HEK293 (cell line): ENCODE measurements at regions not wholly inside any gene's neighbourhood (a gene's known extent, or its start where the extent isn't known, plus 50 kb on each side); places are given as distances from the start of the nearest gene placed in this dataset.

ENCODE experiments used
- CTCF ChIA-PET: fragments of 350-600 bp; formaldehyde crosslinking; extraction: SDS; loops from one replicate; lab custom pipeline; 2021; ENCODE audit warnings: antibody characterized with exemption; lab: Yijun Ruan, JAX
- POLR2A ChIA-PET: fragments of 300-600 bp; formaldehyde crosslinking; extraction: SDS; loops from one replicate; lab custom pipeline; 2020; ENCODE audit warnings: antibody characterized with exemption, inconsistent platforms; lab: Yijun Ruan, JAX
- H3K27ac ChIP-seq: fragments of 200-500 bp; sonication (Bioruptor generic); 2 replicates; pipeline ENCODE4 v1.5.1; 2014; ENCODE audit warnings: low read depth, low read length, control low read depth, inconsistent platforms; ENCODE audit errors: extremely low read depth
- H3K36me3 ChIP-seq, 2 experiments: fragments of 200-500 bp in 1 of 2; sonication (Bioruptor generic) in 1 of 2; 1 replicate in 1 of 2; 2 replicates in 1 of 2; pipeline ENCODE4 v1.5.1; 2014 to 2017; ENCODE audit warnings: inconsistent platforms in 2 of 2, low read length in 2 of 2; ENCODE audit not compliant: control insufficient read depth in 2 of 2, insufficient read depth in 1 of 2
- H3K4me1 ChIP-seq: fragments of 200-500 bp; sonication (Bioruptor generic); 2 replicates; pipeline ENCODE4 v1.5.1; 2014; ENCODE audit warnings: mild to moderate bottlenecking, low read length, inconsistent platforms; ENCODE audit not compliant: control insufficient read depth, insufficient read depth
- H3K4me3 ChIP-seq: 2 replicates; pipeline ENCODE4 v1.5.1; 2011; ENCODE audit warnings: low read depth, mild to moderate bottlenecking, control low read depth, low read length, moderate library complexity
- H3K9me3 ChIP-seq: fragments of 200-500 bp; sonication (Bioruptor generic); 2 replicates; pipeline ENCODE4 v1.5.1; 2014; ENCODE audit warnings: low read depth, low read length, inconsistent platforms; ENCODE audit not compliant: control insufficient read depth, insufficient read depth
- PRDM10 ChIP-seq: fragments of 450-650 bp; formaldehyde crosslinking; IDR thresholded peaks from 2 replicates; pipeline ENCODE4 v1.5.1; 2016; ENCODE audit warnings: missing biosample characterization, missing genetic modification characterization
- PRDM4 ChIP-seq: fragments of 450-650 bp; formaldehyde crosslinking; IDR thresholded peaks from 2 replicates; pipeline ENCODE4 v1.5.1; 2017; ENCODE audit warnings: missing biosample characterization, missing genetic modification characterization
- PRDM6 ChIP-seq: fragments of 450-650 bp; formaldehyde crosslinking; IDR thresholded peaks from 2 replicates; pipeline ENCODE4 v1.5.1; 2017; ENCODE audit warnings: missing biosample characterization, missing genetic modification characterization
- REPIN1 ChIP-seq: fragments of 450-650 bp; formaldehyde crosslinking; IDR thresholded peaks from 2 replicates; pipeline ENCODE4 v1.5.1; 2017; ENCODE audit warnings: missing biosample characterization, missing genetic modification characterization, low read depth
- SP2 ChIP-seq: fragments of 450-650 bp; formaldehyde crosslinking; IDR thresholded peaks from 2 replicates; pipeline ENCODE4 v1.5.1; 2016; ENCODE audit warnings: missing biosample characterization, missing genetic modification characterization
- ZBTB17 ChIP-seq: fragments of 450-650 bp; formaldehyde crosslinking; IDR thresholded peaks from 2 replicates; pipeline ENCODE4 v1.5.1; 2016; ENCODE audit warnings: missing biosample characterization, missing genetic modification characterization
- ZBTB49 ChIP-seq: fragments of 450-650 bp; formaldehyde crosslinking; IDR thresholded peaks from 2 replicates; pipeline ENCODE4 v1.5.1; 2016; ENCODE audit warnings: missing biosample characterization, missing genetic modification characterization, low read depth
- ZFHX2 ChIP-seq: fragments of 450-650 bp; formaldehyde crosslinking; conservative IDR thresholded peaks from 2 replicates; pipeline ENCODE4 v1.5.1; 2016; ENCODE audit warnings: missing biosample characterization, missing genetic modification characterization
- ZNF10 ChIP-seq: fragments of 450-650 bp; formaldehyde crosslinking; IDR thresholded peaks from 2 replicates; pipeline ENCODE4 v1.5.1; 2017; ENCODE audit warnings: missing biosample characterization, missing genetic modification characterization
- ZNF132 ChIP-seq: fragments of 450-650 bp; formaldehyde crosslinking; IDR thresholded peaks from 2 replicates; pipeline ENCODE4 v1.5.1; 2017; ENCODE audit warnings: missing biosample characterization, missing genetic modification characterization, borderline replicate concordance
- ZNF148 ChIP-seq: fragments of 450-650 bp; formaldehyde crosslinking; IDR thresholded peaks from 2 replicates; pipeline ENCODE4 v1.5.0; 2017; ENCODE audit warnings: missing biosample characterization, missing genetic modification characterization, borderline replicate concordance
- ZNF274 ChIP-seq, 2 experiments: fragments of 200-500 bp in 1 of 2; fragments of 450-650 bp in 1 of 2; sonication (Bioruptor generic) in 1 of 2; formaldehyde crosslinking in 1 of 2; IDR thresholded peaks; 2 replicates each; pipeline versions ENCODE4 v1.5.1 to v1.6.1; 2014 to 2016; ENCODE audit warnings: borderline replicate concordance in 1 of 2, inconsistent platforms in 1 of 2, low read length in 1 of 2, missing biosample characterization in 1 of 2, missing genetic modification characterization in 1 of 2
- ZNF311 ChIP-seq: fragments of 450-650 bp; formaldehyde crosslinking; IDR thresholded peaks from 2 replicates; pipeline ENCODE4 v1.5.1; 2017; ENCODE audit warnings: missing biosample characterization, missing genetic modification characterization, borderline replicate concordance
- ZNF398 ChIP-seq: fragments of 450-650 bp; formaldehyde crosslinking; IDR thresholded peaks from 2 replicates; pipeline ENCODE4 v1.5.1; 2017; ENCODE audit warnings: missing biosample characterization, missing genetic modification characterization
- ZNF416 ChIP-seq: fragments of 450-650 bp; formaldehyde crosslinking; IDR thresholded peaks from 2 replicates; pipeline ENCODE4 v1.5.1; 2016; ENCODE audit warnings: missing biosample characterization, missing genetic modification characterization
- ZNF501 ChIP-seq: fragments of 450-650 bp; formaldehyde crosslinking; IDR thresholded peaks from 2 replicates; pipeline ENCODE4 v1.5.1; 2016; ENCODE audit warnings: missing biosample characterization, missing genetic modification characterization
- ZNF549 ChIP-seq: fragments of 450-650 bp; IDR thresholded peaks from 2 replicates; pipeline ENCODE4 v1.5.1; 2018; ENCODE audit warnings: missing biosample characterization, missing genetic modification characterization, mild to moderate bottlenecking, inconsistent platforms, moderate library complexity
- ZNF670 ChIP-seq: fragments of 450-650 bp; formaldehyde crosslinking; IDR thresholded peaks from 2 replicates; pipeline ENCODE4 v1.5.1; 2016; ENCODE audit warnings: missing biosample characterization, missing genetic modification characterization, low read depth
- ZNF837 ChIP-seq: fragments of 450-650 bp; formaldehyde crosslinking; IDR thresholded peaks from 2 replicates; pipeline ENCODE4 v1.5.1; 2016; ENCODE audit warnings: missing biosample characterization, missing genetic modification characterization

- TF ChIP-seq ZNF148 (tag by site-specific recombination), result no peak
- no peak for TF ChIP-seq PRDM4 (tag by site-specific recombination)
- TF ChIP-seq ZNF416 (tag by site-specific recombination), result no peak
- no peak for TF ChIP-seq ZNF311
- no peak overlapping the region for H3K27ac ChIP-seq
- H3K9me3 ChIP-seq, result no peaks in the 10 kb centered on the region
- POLR2A ChIA-PET, result no interaction called here
- H3K4me3 ChIP-seq, result no peak overlapping the region
- no peaks in the 10 kb centered on the region for H3K4me1 ChIP-seq
- CTCF ChIA-PET, result interaction anchor here (1.2 kb wide), 1 partner anchor 112 kb away, joined by 4 read pairs; no protein-coding TSS in a partner anchor
- no peaks in the 10 kb centered on the region for H3K36me3 ChIP-seq
These were observed 70.3 kb upstream of the TINAGL1 start for GRCh38 chr1:31505911-31506497.

- H3K27ac ChIP-seq, result no peak overlapping the region
- ChIA-PET POLR2A (no interaction called here), CTCF (interaction anchor here (1.0 kb wide), 2 partner anchors 13 to 42 kb away, joined by 3 read pairs; no protein-coding TSS in a partner anchor)
- H3K9me3 ChIP-seq, result no peaks in the 10 kb centered on the region
- no peaks in the 10 kb centered on the region for H3K36me3 ChIP-seq
- H3K4me1 ChIP-seq, result no peaks in the 10 kb centered on the region
- no peak overlapping the region for H3K4me3 ChIP-seq
- TF ChIP-seq ZNF549 (tag by site-specific recombination) (no peak), ZNF501 (no peak), PRDM6 (no peak), REPIN1 (tag by site-specific recombination) (no peak), ZNF132 (tag by site-specific recombination) (no peak), ZNF10 (no peak), ZNF837 (tag by site-specific recombination) (no peak), ZBTB17 (tag by site-specific recombination) (no peak), ZBTB49 (no peak), ZNF670 (tag by site-specific recombination) (no peak), ZFHX2 (tag by site-specific recombination) (no peak), ZNF274 (IDR thresholded peaks at IDR 0.05; ENCODE audit: low read length) (no peak), ZNF274 (tag by site-specific recombination; IDR thresholded peaks at IDR 0.05; ENCODE audit: borderline replicate concordance) (no peak), SP2 (tag by site-specific recombination) (no peak), PRDM10 (tag by site-specific recombination) (no peak), ZNF398 (tag by site-specific recombination) (no peak)
These were observed 69.1 kb upstream of the TINAGL1 start for GRCh38 chr1:31507221-31507620.
